H1 (cell line): ENCODE measurements at regions not wholly inside any gene's neighbourhood (a gene's known extent, or its start where the extent isn't known, plus 50 kb on each side); places are given as distances from the start of the nearest gene placed in this dataset.

Experiments
- CTCF ChIA-PET: fragments of 300-600 bp; sonication (Branson Sonifier 250); formaldehyde crosslinking; loops from one replicate; lab custom pipeline; 2021; ENCODE audit not compliant: partially characterized antibody; lab: Charles Lee
- POLR2A ChIA-PET: fragments of 300-600 bp; sonication (Branson Sonifier 250); formaldehyde crosslinking; loops from one replicate; lab custom pipeline; 2021; ENCODE audit warnings: inconsistent platforms; ENCODE audit not compliant: partially characterized antibody; lab: Charles Lee
- DNase-seq, 2 experiments: peaks; one replicate each; pipeline versions ENCODE4 v3.0.0 to v3.0.0-alpha.2; 2010 to 2022; ENCODE audit warnings: low spot score in 2 of 2, low read depth in 1 of 2, mixed read lengths in 1 of 2
- FAIRE-seq: peaks from 2 replicates; lab custom pipeline; 2011; peaks lifted over from hg19 to GRCh38; lab: Jason Lieb, UNC
- H2AFZ ChIP-seq: 2 replicates; pipeline ENCODE4 v1.8.1; 2012; ENCODE audit warnings: low read length, inconsistent platforms
- H2AK5ac ChIP-seq: 2 replicates; pipeline ENCODE4 v1.6.1; 2013; ENCODE audit warnings: low read depth, low read length
- H2BK120ac ChIP-seq: replicated peaks from 2 replicates; pipeline ENCODE3; 2013; ENCODE audit warnings: low read depth, low read length, inconsistent platforms
- H2BK12ac ChIP-seq: 2 replicates; pipeline ENCODE4 v1.6.1; 2013; ENCODE audit warnings: low read depth, low read length
- H2BK15ac ChIP-seq: 2 replicates; pipeline ENCODE4 v1.6.1; 2013; ENCODE audit warnings: low read length
- H2BK20ac ChIP-seq: 2 replicates; pipeline ENCODE4 v1.6.1; 2013; ENCODE audit warnings: low read length
- H2BK5ac ChIP-seq: 2 replicates; pipeline ENCODE4 v1.6.1; 2013; ENCODE audit warnings: low read depth, low read length
- H3K14ac ChIP-seq: 2 replicates; pipeline ENCODE4 v1.6.1; 2013; ENCODE audit warnings: inconsistent platforms; ENCODE audit not compliant: insufficient read length
- H3K18ac ChIP-seq: 2 replicates; pipeline ENCODE4 v1.6.1; 2013; ENCODE audit warnings: low read length; ENCODE audit errors: extremely low read depth
- H3K23ac ChIP-seq: 2 replicates; pipeline ENCODE4 v1.6.1; 2013; ENCODE audit warnings: inconsistent platforms; ENCODE audit not compliant: insufficient read length
- H3K23me2 ChIP-seq: 2 replicates; pipeline ENCODE4 v1.6.1; 2013; ENCODE audit warnings: low read depth, low read length
- H3K27ac ChIP-seq: 2 replicates; pipeline ENCODE4 v1.6.1; 2011; ENCODE audit warnings: low read depth, low read length, inconsistent platforms
- H3K27me3 ChIP-seq, 4 experiments: replicated peaks in 1 of 4; 1 replicate in 1 of 4; 2 replicates in 3 of 4; pipeline versions ENCODE4 v1.6.1 to v1.8.1; 2011 to 2013; ENCODE audit warnings: low read length in 3 of 4, mild to moderate bottlenecking in 3 of 4, inconsistent platforms in 2 of 4, mixed read lengths in 2 of 4, moderate library complexity in 1 of 4; ENCODE audit not compliant: control insufficient read depth in 3 of 4, insufficient read depth in 3 of 4; ENCODE audit errors: extremely low read depth in 1 of 4
- H3K36me3 ChIP-seq, 4 experiments: 2 replicates each; pipeline versions ENCODE4 v1.6.1 to v1.8.1; 2011 to 2013; ENCODE audit warnings: mild to moderate bottlenecking in 4 of 4, low read length in 3 of 4, moderate library complexity in 2 of 4, control low read depth in 1 of 4, inconsistent platforms in 1 of 4; ENCODE audit not compliant: insufficient read depth in 4 of 4, control insufficient read depth in 2 of 4
- H3K4ac ChIP-seq: replicated peaks from 2 replicates; pipeline ENCODE3; 2013; ENCODE audit warnings: low read length, low read depth, mixed read lengths, inconsistent platforms; ENCODE audit not compliant: insufficient read length
- H3K4me1 ChIP-seq, 4 experiments: replicated peaks in 1 of 4; 1 replicate in 1 of 4; 2 replicates in 3 of 4; pipeline versions ENCODE4 v1.6.1 to v1.8.1; 2011 to 2013; ENCODE audit warnings: low read length in 3 of 4, inconsistent platforms in 2 of 4, mixed read lengths in 1 of 4; ENCODE audit not compliant: insufficient read depth in 4 of 4, control insufficient read depth in 3 of 4
- H3K4me2 ChIP-seq, 2 experiments: 2 replicates each; pipeline versions ENCODE4 v1.6.1 to v1.8.1; 2011 to 2013; ENCODE audit warnings: low read depth in 2 of 2, low read length in 2 of 2, control low read depth in 1 of 2, inconsistent platforms in 1 of 2, mild to moderate bottlenecking in 1 of 2; ENCODE audit not compliant: insufficient read depth in 1 of 2
- H3K4me3 ChIP-seq, 4 experiments: fragments of 200-600, 300-600 bp in 1 of 4; sonication (generic), shearing (Covaris generic), sonication (Bioruptor Twin) in 1 of 4; 2 replicates each; pipeline versions ENCODE4 v1.5.1 to v1.8.1; 2011 to 2016; ENCODE audit warnings: low read length in 4 of 4, low read depth in 3 of 4, control low read depth in 2 of 4, inconsistent platforms in 2 of 4, mild to moderate bottlenecking in 2 of 4, mixed read lengths in 1 of 4, moderate library complexity in 1 of 4; ENCODE audit not compliant: insufficient read depth in 2 of 4; ENCODE audit errors: extremely low read depth in 1 of 4
- H3K56ac ChIP-seq: replicated peaks from 2 replicates; pipeline ENCODE3; 2013; ENCODE audit warnings: low read depth, mild to moderate bottlenecking, mixed read lengths, low read length, inconsistent platforms; ENCODE audit not compliant: insufficient read length
- H3K79me1 ChIP-seq: 2 replicates; pipeline ENCODE4 v1.6.1; 2013; ENCODE audit warnings: low read depth, low read length, control low read depth
- H3K79me2 ChIP-seq, 2 experiments: 2 replicates each; pipeline versions ENCODE4 v1.6.1 to v1.8.1; 2012 to 2013; ENCODE audit warnings: low read length in 2 of 2, mild to moderate bottlenecking in 2 of 2, inconsistent platforms in 1 of 2; ENCODE audit not compliant: insufficient read depth in 2 of 2, control insufficient read depth in 1 of 2
- H3K9ac ChIP-seq, 4 experiments: replicated peaks in 1 of 4; 1 replicate in 1 of 4; 2 replicates in 3 of 4; pipeline versions ENCODE4 v1.6.1 to v1.8.1; 2011 to 2013; ENCODE audit warnings: low read depth in 3 of 4, low read length in 3 of 4, control low read depth in 2 of 4, mild to moderate bottlenecking in 2 of 4, moderate library complexity in 2 of 4, inconsistent platforms in 1 of 4; ENCODE audit errors: extremely low read depth in 1 of 4
- H3K9me3 ChIP-seq, 2 experiments: 2 replicates each; pipeline versions ENCODE4 v1.6.1 to v1.8.1; 2012 to 2013; ENCODE audit warnings: mild to moderate bottlenecking in 2 of 2, moderate library complexity in 2 of 2, control low read depth in 1 of 2, inconsistent platforms in 1 of 2, low read depth in 1 of 2, low read length in 1 of 2, mixed read lengths in 1 of 2; ENCODE audit not compliant: insufficient read depth in 2 of 2
- H4K20me1 ChIP-seq, 2 experiments: replicated peaks in 1 of 2; 2 replicates each; pipeline versions ENCODE3 to v1.8.1; 2011 to 2013; ENCODE audit warnings: inconsistent platforms in 2 of 2, low read length in 2 of 2, mild to moderate bottlenecking in 1 of 2; ENCODE audit not compliant: insufficient read depth in 2 of 2, control insufficient read depth in 1 of 2
- H4K5ac ChIP-seq: 2 replicates; pipeline ENCODE4 v1.6.1; 2013; ENCODE audit warnings: low read length, low read depth, mixed read lengths, inconsistent platforms; ENCODE audit not compliant: insufficient read length
- H4K8ac ChIP-seq: 2 replicates; pipeline ENCODE4 v1.8.0; 2013; ENCODE audit warnings: mild to moderate bottlenecking, moderate library complexity, low read length, inconsistent platforms; ENCODE audit not compliant: insufficient read depth; ENCODE audit errors: extremely low read depth
- H4K91ac ChIP-seq: replicated peaks from 2 replicates; pipeline ENCODE3; 2013; ENCODE audit warnings: low read length, mixed read lengths, inconsistent platforms; ENCODE audit not compliant: insufficient read length
- BCL11A ChIP-seq, 2 experiments: IDR thresholded peaks; one replicate each; pipeline ENCODE4 v1.6.1; 2011; ENCODE audit warnings: low read depth in 2 of 2, low read length in 2 of 2, mild to moderate bottlenecking in 2 of 2
- GTF2F1 ChIP-seq: IDR thresholded peaks from 2 replicates; pipeline ENCODE4 v1.6.1; 2012; ENCODE audit warnings: low read depth, low read length, improper control_type of control experiment, borderline replicate concordance
- NANOG ChIP-seq: IDR thresholded peaks from 2 replicates; pipeline ENCODE4 v1.6.1; 2011; ENCODE audit warnings: low read length, low read depth, mild to moderate bottlenecking, inconsistent platforms; ENCODE audit not compliant: insufficient read depth, poor library complexity, severe bottlenecking
- POU5F1 ChIP-seq: IDR thresholded peaks from 2 replicates; pipeline ENCODE4 v1.6.1; 2011; ENCODE audit warnings: low read depth, mild to moderate bottlenecking, low read length, moderate library complexity
- RBBP5 ChIP-seq: IDR thresholded peaks from 2 replicates; pipeline ENCODE4 v1.7.1; 2012; ENCODE audit warnings: low read depth, mild to moderate bottlenecking, inconsistent platforms, low read length, moderate library complexity, borderline replicate concordance
- RFX5 ChIP-seq: IDR thresholded peaks from 2 replicates; pipeline ENCODE4 v1.6.1; 2011; ENCODE audit warnings: low read depth, low read length, improper control_type of control experiment, borderline replicate concordance
- RNF2 ChIP-seq: fragments of 200-900, 300-1000 bp; sonication (generic); IDR thresholded peaks from 2 replicates; pipeline ENCODE4 v1.7.1; 2016; ENCODE audit warnings: borderline replicate concordance, low read depth, mild to moderate bottlenecking, antibody characterized with exemption, low read length; ENCODE audit not compliant: poor library complexity, severe bottlenecking; ENCODE audit errors: missing control alignments
- SIRT6 ChIP-seq: IDR thresholded peaks from one replicate; pipeline ENCODE4 v1.7.1; 2012; ENCODE audit warnings: low read length, inconsistent platforms
- TAF1 ChIP-seq: IDR thresholded peaks from 2 replicates; pipeline ENCODE4 v1.6.1; 2011; ENCODE audit warnings: mild to moderate bottlenecking, low read depth, low read length
- TEAD4 ChIP-seq: IDR thresholded peaks from 2 replicates; pipeline ENCODE4 v1.6.1; 2012; ENCODE audit warnings: low read depth, low read length, inconsistent platforms, mixed read lengths
- WGBS, 2 experiments: shearing (Covaris generic) in 1 of 2; methylation state at CpG; one replicate each; pipeline versions ENCODE4 v1.1.6 to v1.1.7; 2013 to 2015; ENCODE audit warnings: low lambda C conversion rate in 2 of 2, mixed read lengths in 2 of 2, inconsistent platforms in 1 of 2, low coverage in 1 of 2, missing lambda C conversion rate in 1 of 2; ENCODE audit not compliant: insufficient replicate concordance in 2 of 2, insufficient coverage in 1 of 2, insufficient read length in 1 of 2; ENCODE audit errors: extremely low coverage in 1 of 2, missing lambda C conversion rate in 1 of 2; 5-methylcytosine and 5-hydroxymethylcytosine counted together
- TF ChIP-seq, protein P1 (sequence below), 3 experiments: IDR thresholded peaks; 1 replicate in 2 of 3; 2 replicates in 1 of 3; pipeline versions ENCODE4 v1.5.1 to v1.6.1; 2011; ENCODE audit warnings: low read length in 3 of 3, mild to moderate bottlenecking in 3 of 3, inconsistent platforms in 2 of 3, low read depth in 1 of 3, moderate library complexity in 1 of 3; ENCODE audit not compliant: insufficient read depth in 1 of 3; ENCODE audit errors: control extremely low read depth in 1 of 3

DNA sequence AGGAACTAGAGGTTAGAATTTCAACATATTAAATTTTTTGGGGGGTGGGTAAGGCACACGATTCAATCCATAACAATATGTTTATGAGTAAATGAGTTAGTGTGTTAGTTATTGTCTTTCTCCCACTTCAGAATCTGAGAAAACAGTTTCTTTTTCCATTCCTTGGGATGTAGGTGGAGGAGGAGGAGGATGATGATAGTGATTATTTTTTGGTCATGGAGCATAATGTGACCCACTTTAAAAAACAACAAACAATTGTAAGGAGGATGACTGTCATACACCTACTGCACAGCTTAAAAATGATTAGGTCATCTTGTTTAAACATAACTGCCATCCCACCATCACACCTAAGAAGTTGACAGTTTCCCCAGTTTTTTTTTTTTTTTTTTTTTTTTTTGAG, 148.7 kb downstream of the CDRT15L2 start:
- Histone ChIP-seq H3K9ac (no peak overlapping the region), H3K4me1 (no peaks in the 10 kb centered on the region), H4K8ac (no peak overlapping the region), H3K79me1 (no peaks in the 10 kb centered on the region), H2BK120ac (no peak overlapping the region), H2BK12ac (no peak overlapping the region), H3K4ac (no peak overlapping the region), H3K79me2 (no peaks in the 10 kb centered on the region), H4K91ac (no peak overlapping the region), H3K23me2 (no peaks in the 10 kb centered on the region), H4K5ac (no peak overlapping the region), H2BK15ac (no peak overlapping the region), H2AK5ac (no peak overlapping the region)
- 79% methylated on average over 1 of the region's 1 CpG; no CpG with 5 or more reads in 1 of the 2 experiments for WGBS, 2 experiments
- CTCF ChIA-PET = no interaction called here
- FAIRE-seq = no peak
- TF ChIP-seq TAF1 (no peak), GTF2F1 (no peak), SIRT6 (no peak), RBBP5 (no peak), BCL11A (IDR thresholded peaks at IDR 0.05; ENCODE audit: low read depth in 2 of 2, low read length in 2 of 2) (no peak), RFX5 (no peak), NANOG (no peak), POU5F1 (no peak), RNF2 (no peak), TEAD4 (no peak)
- TF ChIP-seq, protein P1, sequence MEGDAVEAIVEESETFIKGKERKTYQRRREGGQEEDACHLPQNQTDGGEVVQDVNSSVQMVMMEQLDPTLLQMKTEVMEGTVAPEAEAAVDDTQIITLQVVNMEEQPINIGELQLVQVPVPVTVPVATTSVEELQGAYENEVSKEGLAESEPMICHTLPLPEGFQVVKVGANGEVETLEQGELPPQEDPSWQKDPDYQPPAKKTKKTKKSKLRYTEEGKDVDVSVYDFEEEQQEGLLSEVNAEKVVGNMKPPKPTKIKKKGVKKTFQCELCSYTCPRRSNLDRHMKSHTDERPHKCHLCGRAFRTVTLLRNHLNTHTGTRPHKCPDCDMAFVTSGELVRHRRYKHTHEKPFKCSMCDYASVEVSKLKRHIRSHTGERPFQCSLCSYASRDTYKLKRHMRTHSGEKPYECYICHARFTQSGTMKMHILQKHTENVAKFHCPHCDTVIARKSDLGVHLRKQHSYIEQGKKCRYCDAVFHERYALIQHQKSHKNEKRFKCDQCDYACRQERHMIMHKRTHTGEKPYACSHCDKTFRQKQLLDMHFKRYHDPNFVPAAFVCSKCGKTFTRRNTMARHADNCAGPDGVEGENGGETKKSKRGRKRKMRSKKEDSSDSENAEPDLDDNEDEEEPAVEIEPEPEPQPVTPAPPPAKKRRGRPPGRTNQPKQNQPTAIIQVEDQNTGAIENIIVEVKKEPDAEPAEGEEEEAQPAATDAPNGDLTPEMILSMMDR (IDR thresholded peaks at IDR 0.05; ENCODE audit: control extremely low read depth in 1 of 3, insufficient read depth in 1 of 3, low read depth in 1 of 3, low read length in 3 of 3) = no peak
- TF ChIP-seq, all 59 proteins: peak for 0
- Histone ChIP-seq H4K20me1 (no peaks in the 10 kb centered on the region), H3K4me2 (no peak overlapping the region), H3K56ac (no peak overlapping the region), H3K27ac (no peak overlapping the region), H3K14ac (no peak overlapping the region), H3K4me3 (no peak overlapping the region), H3K18ac (no peak overlapping the region), H3K27me3 (no peaks in the 10 kb centered on the region), H3K36me3 (no peaks in the 10 kb centered on the region), H3K9me3 (no peaks in the 10 kb centered on the region), H2BK20ac (no peak overlapping the region), H3K23ac (no peak overlapping the region), H2AFZ (no peak overlapping the region), H2BK5ac (no peak overlapping the region)
- no peak for DNase-seq
- POLR2A ChIA-PET = no interaction called here
